ENCODE measurements at regions not wholly inside any gene's neighbourhood (a gene's known extent, or its start where the extent isn't known, plus 50 kb on each side); places are given as distances from the start of the nearest gene placed in this dataset.

DNA sequence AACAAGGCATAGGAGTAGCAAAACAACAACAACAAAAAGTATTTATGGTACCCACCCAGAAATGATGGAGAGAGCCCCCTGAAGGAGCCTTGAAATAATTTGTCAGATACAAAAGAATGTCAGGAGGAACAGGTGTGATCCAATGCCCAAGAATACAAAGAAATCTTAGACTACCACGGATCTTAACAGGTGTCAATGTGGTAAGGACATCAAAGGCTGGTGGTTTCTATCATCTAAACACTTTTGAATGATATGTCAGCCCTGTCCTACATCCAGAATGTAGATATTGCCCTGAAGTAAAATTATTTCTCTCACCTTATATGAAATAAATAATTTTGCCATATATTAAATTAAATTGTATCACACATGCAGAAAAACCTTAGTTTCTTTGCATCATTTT, 386.4 kb upstream of the ANO5 start:
- TF ChIP-seq, protein P1, sequence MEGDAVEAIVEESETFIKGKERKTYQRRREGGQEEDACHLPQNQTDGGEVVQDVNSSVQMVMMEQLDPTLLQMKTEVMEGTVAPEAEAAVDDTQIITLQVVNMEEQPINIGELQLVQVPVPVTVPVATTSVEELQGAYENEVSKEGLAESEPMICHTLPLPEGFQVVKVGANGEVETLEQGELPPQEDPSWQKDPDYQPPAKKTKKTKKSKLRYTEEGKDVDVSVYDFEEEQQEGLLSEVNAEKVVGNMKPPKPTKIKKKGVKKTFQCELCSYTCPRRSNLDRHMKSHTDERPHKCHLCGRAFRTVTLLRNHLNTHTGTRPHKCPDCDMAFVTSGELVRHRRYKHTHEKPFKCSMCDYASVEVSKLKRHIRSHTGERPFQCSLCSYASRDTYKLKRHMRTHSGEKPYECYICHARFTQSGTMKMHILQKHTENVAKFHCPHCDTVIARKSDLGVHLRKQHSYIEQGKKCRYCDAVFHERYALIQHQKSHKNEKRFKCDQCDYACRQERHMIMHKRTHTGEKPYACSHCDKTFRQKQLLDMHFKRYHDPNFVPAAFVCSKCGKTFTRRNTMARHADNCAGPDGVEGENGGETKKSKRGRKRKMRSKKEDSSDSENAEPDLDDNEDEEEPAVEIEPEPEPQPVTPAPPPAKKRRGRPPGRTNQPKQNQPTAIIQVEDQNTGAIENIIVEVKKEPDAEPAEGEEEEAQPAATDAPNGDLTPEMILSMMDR (IDR thresholded peaks at IDR 0.05; ENCODE audit: low read depth, low read length, poor library complexity, severe bottlenecking), result no peak
- no peak for TF ChIP-seq EZH2phosphoT487 (IDR thresholded peaks at IDR 0.05; ENCODE audit: borderline replicate concordance, low read length)
